Left ventricle myocardium inferior (tissue), 1 donor: ENCODE measurements at regions not wholly inside any gene's neighbourhood (a gene's known extent, or its start where the extent isn't known, plus 50 kb on each side); places are given as distances from the start of the nearest gene placed in this dataset.
A peak's percentile ranks its signal among the peaks of the same experiment; 100 is the strongest.

Source experiments
- DNase-seq: peaks from one replicate; pipeline ENCODE4 v3.0.0-alpha.2; 2020
- H3K27ac ChIP-seq: fragments of 200-600 bp; replicated peaks from 2 replicates; pipeline ENCODE4 v1.8.0; 2021
- H3K27me3 ChIP-seq: fragments of 200-600 bp; 2 replicates; pipeline ENCODE4 v1.8.0; 2021; ENCODE audit warnings: low read depth
- H3K36me3 ChIP-seq: fragments of 200-600 bp; 2 replicates; pipeline ENCODE4 v1.8.0; 2021
- H3K4me1 ChIP-seq: fragments of 200-600 bp; 2 replicates; pipeline ENCODE4 v1.8.0; 2021
- H3K4me3 ChIP-seq: fragments of 200-600 bp; 2 replicates; pipeline ENCODE4 v1.8.0; 2021; ENCODE audit warnings: mild to moderate bottlenecking, moderate library complexity
- H3K9me3 ChIP-seq: fragments of 200-600 bp; replicated peaks from 2 replicates; pipeline ENCODE4 v1.8.0; 2021
- CTCF ChIP-seq: fragments of 200-600 bp; IDR thresholded peaks from 2 replicates; pipeline ENCODE4 v1.8.0; 2021; ENCODE audit warnings: antibody characterized with exemption, mild to moderate bottlenecking, borderline replicate concordance
- intact Hi-C: fragments of 100-400 bp; cut with micrococcal nuclease; formaldehyde crosslinking; loops from one replicate; pipeline ENCODE4 v1.11.0; 2022
- donor health status: DM: no; HTN: yes; CAD: no; lungs with severe emphysema.

- intact Hi-C loops: no loop called here
- H3K27me3 ChIP-seq: no peaks in the 10 kb centered on the region
- peak overlapping the region; percentile 11 for H3K27ac ChIP-seq
- no peak for DNase-seq
- H3K4me3 ChIP-seq: no peak overlapping the region
- peaks cover 53% of the 10 kb centered on the region for H3K4me1 ChIP-seq
- TF ChIP-seq CTCF: no peak
- H3K9me3 ChIP-seq: no peaks in the 10 kb centered on the region
- no peaks in the 10 kb centered on the region for H3K36me3 ChIP-seq
Measured at GRCh38 chr18:44594799-44595467, 85.8 kb upstream of the SETBP1 start.

GRCh38 chr18:44597797-44598196, 82.9 kb upstream of the SETBP1 start:
- no peak for DNase-seq
- Histone ChIP-seq H3K27me3 (no peaks in the 10 kb centered on the region), H3K4me1 (peaks cover 41% of the 10 kb centered on the region), H3K36me3 (no peaks in the 10 kb centered on the region), H3K9me3 (no peaks in the 10 kb centered on the region), H3K4me3 (no peak overlapping the region), H3K27ac (no peak overlapping the region)
- intact Hi-C loops: no loop called here
- no peak for TF ChIP-seq CTCF

GRCh38 chr18:44598514-44598913, 82.2 kb upstream of the SETBP1 start:
- H3K4me3 ChIP-seq: no peak overlapping the region
- H3K27ac ChIP-seq: no peak overlapping the region
- no peak for TF ChIP-seq CTCF
- intact Hi-C loops: no loop called here
- no peaks in the 10 kb centered on the region for H3K27me3 ChIP-seq
- H3K4me1 ChIP-seq: peaks cover 33% of the 10 kb centered on the region
- H3K36me3 ChIP-seq: no peaks in the 10 kb centered on the region
- no peak for DNase-seq
- H3K9me3 ChIP-seq: no peaks in the 10 kb centered on the region

GRCh38 chr18:44599412-44599811, 81.3 kb upstream of the SETBP1 start:
- TF ChIP-seq CTCF: no peak
- DNase-seq: peak; percentile 18
- Histone ChIP-seq H3K4me1 (peaks cover 26% of the 10 kb centered on the region), H3K9me3 (no peaks in the 10 kb centered on the region), H3K27ac (no peak overlapping the region), H3K27me3 (no peaks in the 10 kb centered on the region), H3K36me3 (no peaks in the 10 kb centered on the region), H3K4me3 (no peak overlapping the region)
- intact Hi-C loops: no loop called here

- DNase-seq: no peak
- intact Hi-C loops: no loop called here
- TF ChIP-seq CTCF: no peak
- no peak overlapping the region for H3K27ac ChIP-seq
- H3K4me1 ChIP-seq: peaks cover 10% of the 10 kb centered on the region
- H3K27me3 ChIP-seq: no peaks in the 10 kb centered on the region
- H3K4me3 ChIP-seq: no peak overlapping the region
- H3K9me3 ChIP-seq: no peaks in the 10 kb centered on the region
- H3K36me3 ChIP-seq: no peaks in the 10 kb centered on the region
Measured at GRCh38 chr18:44601447-44601846, 79.2 kb upstream of the SETBP1 start.
